H1 (cell line): ENCODE measurements at regions not wholly inside any gene's neighbourhood (a gene's known extent, or its start where the extent isn't known, plus 50 kb on each side); places are given as distances from the start of the nearest gene placed in this dataset.

Source experiments
- CTCF ChIA-PET: fragments of 300-600 bp; sonication (Branson Sonifier 250); formaldehyde crosslinking; loops from one replicate; lab custom pipeline; 2021; ENCODE audit not compliant: partially characterized antibody; lab: Charles Lee
- POLR2A ChIA-PET: fragments of 300-600 bp; sonication (Branson Sonifier 250); formaldehyde crosslinking; loops from one replicate; lab custom pipeline; 2021; ENCODE audit warnings: inconsistent platforms; ENCODE audit not compliant: partially characterized antibody; lab: Charles Lee
- DNase-seq, 2 experiments: peaks; one replicate each; pipeline versions ENCODE4 v3.0.0 to v3.0.0-alpha.2; 2010 to 2022; ENCODE audit warnings: low spot score in 2 of 2, low read depth in 1 of 2, mixed read lengths in 1 of 2
- FAIRE-seq: peaks from 2 replicates; lab custom pipeline; 2011; peaks lifted over from hg19 to GRCh38; lab: Jason Lieb, UNC
- H2AFZ ChIP-seq: 2 replicates; pipeline ENCODE4 v1.8.1; 2012; ENCODE audit warnings: low read length, inconsistent platforms
- H2AK5ac ChIP-seq: 2 replicates; pipeline ENCODE4 v1.6.1; 2013; ENCODE audit warnings: low read depth, low read length
- H2BK120ac ChIP-seq: replicated peaks from 2 replicates; pipeline ENCODE3; 2013; ENCODE audit warnings: low read depth, low read length, inconsistent platforms
- H2BK12ac ChIP-seq: 2 replicates; pipeline ENCODE4 v1.6.1; 2013; ENCODE audit warnings: low read depth, low read length
- H2BK15ac ChIP-seq: 2 replicates; pipeline ENCODE4 v1.6.1; 2013; ENCODE audit warnings: low read length
- H2BK20ac ChIP-seq: 2 replicates; pipeline ENCODE4 v1.6.1; 2013; ENCODE audit warnings: low read length
- H2BK5ac ChIP-seq: 2 replicates; pipeline ENCODE4 v1.6.1; 2013; ENCODE audit warnings: low read depth, low read length
- H3K14ac ChIP-seq: 2 replicates; pipeline ENCODE4 v1.6.1; 2013; ENCODE audit warnings: inconsistent platforms; ENCODE audit not compliant: insufficient read length
- H3K18ac ChIP-seq: 2 replicates; pipeline ENCODE4 v1.6.1; 2013; ENCODE audit warnings: low read length; ENCODE audit errors: extremely low read depth
- H3K23ac ChIP-seq: 2 replicates; pipeline ENCODE4 v1.6.1; 2013; ENCODE audit warnings: inconsistent platforms; ENCODE audit not compliant: insufficient read length
- H3K23me2 ChIP-seq: 2 replicates; pipeline ENCODE4 v1.6.1; 2013; ENCODE audit warnings: low read depth, low read length
- H3K27ac ChIP-seq: 2 replicates; pipeline ENCODE4 v1.6.1; 2011; ENCODE audit warnings: low read depth, low read length, inconsistent platforms
- H3K27me3 ChIP-seq, 4 experiments: replicated peaks in 1 of 4; 1 replicate in 1 of 4; 2 replicates in 3 of 4; pipeline versions ENCODE4 v1.6.1 to v1.8.1; 2011 to 2013; ENCODE audit warnings: low read length in 3 of 4, mild to moderate bottlenecking in 3 of 4, inconsistent platforms in 2 of 4, mixed read lengths in 2 of 4, moderate library complexity in 1 of 4; ENCODE audit not compliant: control insufficient read depth in 3 of 4, insufficient read depth in 3 of 4; ENCODE audit errors: extremely low read depth in 1 of 4
- H3K36me3 ChIP-seq, 4 experiments: 2 replicates each; pipeline versions ENCODE4 v1.6.1 to v1.8.1; 2011 to 2013; ENCODE audit warnings: mild to moderate bottlenecking in 4 of 4, low read length in 3 of 4, moderate library complexity in 2 of 4, control low read depth in 1 of 4, inconsistent platforms in 1 of 4; ENCODE audit not compliant: insufficient read depth in 4 of 4, control insufficient read depth in 2 of 4
- H3K4ac ChIP-seq: replicated peaks from 2 replicates; pipeline ENCODE3; 2013; ENCODE audit warnings: low read length, low read depth, mixed read lengths, inconsistent platforms; ENCODE audit not compliant: insufficient read length
- H3K4me1 ChIP-seq, 4 experiments: replicated peaks in 1 of 4; 1 replicate in 1 of 4; 2 replicates in 3 of 4; pipeline versions ENCODE4 v1.6.1 to v1.8.1; 2011 to 2013; ENCODE audit warnings: low read length in 3 of 4, inconsistent platforms in 2 of 4, mixed read lengths in 1 of 4; ENCODE audit not compliant: insufficient read depth in 4 of 4, control insufficient read depth in 3 of 4
- H3K4me2 ChIP-seq, 2 experiments: 2 replicates each; pipeline versions ENCODE4 v1.6.1 to v1.8.1; 2011 to 2013; ENCODE audit warnings: low read depth in 2 of 2, low read length in 2 of 2, control low read depth in 1 of 2, inconsistent platforms in 1 of 2, mild to moderate bottlenecking in 1 of 2; ENCODE audit not compliant: insufficient read depth in 1 of 2
- H3K4me3 ChIP-seq, 4 experiments: fragments of 200-600, 300-600 bp in 1 of 4; sonication (generic), shearing (Covaris generic), sonication (Bioruptor Twin) in 1 of 4; 2 replicates each; pipeline versions ENCODE4 v1.5.1 to v1.8.1; 2011 to 2016; ENCODE audit warnings: low read length in 4 of 4, low read depth in 3 of 4, control low read depth in 2 of 4, inconsistent platforms in 2 of 4, mild to moderate bottlenecking in 2 of 4, mixed read lengths in 1 of 4, moderate library complexity in 1 of 4; ENCODE audit not compliant: insufficient read depth in 2 of 4; ENCODE audit errors: extremely low read depth in 1 of 4
- H3K56ac ChIP-seq: replicated peaks from 2 replicates; pipeline ENCODE3; 2013; ENCODE audit warnings: low read depth, mild to moderate bottlenecking, mixed read lengths, low read length, inconsistent platforms; ENCODE audit not compliant: insufficient read length
- H3K79me1 ChIP-seq: 2 replicates; pipeline ENCODE4 v1.6.1; 2013; ENCODE audit warnings: low read depth, low read length, control low read depth
- H3K79me2 ChIP-seq, 2 experiments: 2 replicates each; pipeline versions ENCODE4 v1.6.1 to v1.8.1; 2012 to 2013; ENCODE audit warnings: low read length in 2 of 2, mild to moderate bottlenecking in 2 of 2, inconsistent platforms in 1 of 2; ENCODE audit not compliant: insufficient read depth in 2 of 2, control insufficient read depth in 1 of 2
- H3K9ac ChIP-seq, 4 experiments: replicated peaks in 1 of 4; 1 replicate in 1 of 4; 2 replicates in 3 of 4; pipeline versions ENCODE4 v1.6.1 to v1.8.1; 2011 to 2013; ENCODE audit warnings: low read depth in 3 of 4, low read length in 3 of 4, control low read depth in 2 of 4, mild to moderate bottlenecking in 2 of 4, moderate library complexity in 2 of 4, inconsistent platforms in 1 of 4; ENCODE audit errors: extremely low read depth in 1 of 4
- H3K9me3 ChIP-seq, 2 experiments: 2 replicates each; pipeline versions ENCODE4 v1.6.1 to v1.8.1; 2012 to 2013; ENCODE audit warnings: mild to moderate bottlenecking in 2 of 2, moderate library complexity in 2 of 2, control low read depth in 1 of 2, inconsistent platforms in 1 of 2, low read depth in 1 of 2, low read length in 1 of 2, mixed read lengths in 1 of 2; ENCODE audit not compliant: insufficient read depth in 2 of 2
- H4K20me1 ChIP-seq, 2 experiments: replicated peaks in 1 of 2; 2 replicates each; pipeline versions ENCODE3 to v1.8.1; 2011 to 2013; ENCODE audit warnings: inconsistent platforms in 2 of 2, low read length in 2 of 2, mild to moderate bottlenecking in 1 of 2; ENCODE audit not compliant: insufficient read depth in 2 of 2, control insufficient read depth in 1 of 2
- H4K5ac ChIP-seq: 2 replicates; pipeline ENCODE4 v1.6.1; 2013; ENCODE audit warnings: low read length, low read depth, mixed read lengths, inconsistent platforms; ENCODE audit not compliant: insufficient read length
- H4K8ac ChIP-seq: 2 replicates; pipeline ENCODE4 v1.8.0; 2013; ENCODE audit warnings: mild to moderate bottlenecking, moderate library complexity, low read length, inconsistent platforms; ENCODE audit not compliant: insufficient read depth; ENCODE audit errors: extremely low read depth
- H4K91ac ChIP-seq: replicated peaks from 2 replicates; pipeline ENCODE3; 2013; ENCODE audit warnings: low read length, mixed read lengths, inconsistent platforms; ENCODE audit not compliant: insufficient read length
- BRCA1 ChIP-seq: IDR thresholded peaks from 2 replicates; pipeline ENCODE4 v1.6.1; 2012; ENCODE audit warnings: low read depth, low read length, improper control_type of control experiment
- EGR1 ChIP-seq: IDR thresholded peaks from 2 replicates; pipeline ENCODE4 v1.6.1; 2011; ENCODE audit warnings: low read depth, low read length, borderline replicate concordance
- NANOG ChIP-seq: IDR thresholded peaks from 2 replicates; pipeline ENCODE4 v1.6.1; 2011; ENCODE audit warnings: low read length, low read depth, mild to moderate bottlenecking, inconsistent platforms; ENCODE audit not compliant: insufficient read depth, poor library complexity, severe bottlenecking
- YY1 ChIP-seq: IDR thresholded peaks from 2 replicates; pipeline ENCODE4 v1.6.1; 2011; ENCODE audit warnings: low read depth, mild to moderate bottlenecking, low read length
- WGBS, 2 experiments: shearing (Covaris generic) in 1 of 2; methylation state at CpG; one replicate each; pipeline versions ENCODE4 v1.1.6 to v1.1.7; 2013 to 2015; ENCODE audit warnings: low lambda C conversion rate in 2 of 2, mixed read lengths in 2 of 2, inconsistent platforms in 1 of 2, low coverage in 1 of 2, missing lambda C conversion rate in 1 of 2; ENCODE audit not compliant: insufficient replicate concordance in 2 of 2, insufficient coverage in 1 of 2, insufficient read length in 1 of 2; ENCODE audit errors: extremely low coverage in 1 of 2, missing lambda C conversion rate in 1 of 2; 5-methylcytosine and 5-hydroxymethylcytosine counted together

DNA sequence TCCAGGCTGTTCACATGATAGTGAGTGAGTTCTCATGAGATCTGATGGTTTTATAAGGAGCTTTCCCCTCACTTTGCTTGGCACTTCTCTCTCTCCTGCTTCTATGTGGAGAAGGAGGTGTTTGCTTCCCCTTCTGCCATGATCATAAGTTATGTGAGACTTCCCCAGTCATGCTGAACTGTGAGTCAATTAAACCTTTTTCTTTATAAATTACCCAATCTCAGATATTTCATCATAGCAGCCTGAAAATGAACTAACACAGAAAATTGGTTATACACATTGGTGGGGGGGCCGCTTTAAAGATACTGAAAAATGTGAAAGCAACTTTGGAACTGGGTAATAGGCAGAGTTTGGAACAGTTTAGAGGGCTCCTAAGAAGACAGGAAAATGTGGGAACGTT is 741.1 kb upstream of the LUZP2 start:
- no peak overlapping the region for H3K23ac ChIP-seq
- H4K5ac ChIP-seq = no peak overlapping the region
- WGBS, 2 experiments = 93% methylated on average over 2 of the region's 2 CpGs; no CpG with 5 or more reads in 1 of the 2 experiments
- H3K23me2 ChIP-seq = no peaks in the 10 kb centered on the region
- ChIA-PET CTCF (no interaction called here), POLR2A (no interaction called here)
- no peak overlapping the region for H3K14ac ChIP-seq
- FAIRE-seq (no peak), DNase-seq (no peak)
- H3K4me3 ChIP-seq = no peak overlapping the region
- no peak overlapping the region for H2BK20ac ChIP-seq
- no peaks in the 10 kb centered on the region for H4K20me1 ChIP-seq
- no peaks in the 10 kb centered on the region for H3K79me2 ChIP-seq
- H4K8ac ChIP-seq = no peak overlapping the region
- no peak overlapping the region for H3K4me2 ChIP-seq
- TF ChIP-seq NANOG (no peak), BRCA1 (no peak), EGR1 (no peak), YY1 (no peak)
- peaks cover 0 to 12% of the 10 kb centered on the region in 2 experiments; a peak in 2 of 4 replicates for H3K9me3 ChIP-seq
- H3K56ac ChIP-seq = no peak overlapping the region
- no peak overlapping the region for H3K4ac ChIP-seq
- H2BK120ac ChIP-seq = no peak overlapping the region
- H2AFZ ChIP-seq = no peak overlapping the region
- H2BK5ac ChIP-seq = no peak overlapping the region
- H3K18ac ChIP-seq = no peak overlapping the region
- H2BK12ac ChIP-seq = no peak overlapping the region
- H3K4me1 ChIP-seq = no peaks in the 10 kb centered on the region
- no peak overlapping the region for H4K91ac ChIP-seq
- no peaks in the 10 kb centered on the region for H3K79me1 ChIP-seq
- no peak overlapping the region for H3K9ac ChIP-seq
- no peak overlapping the region for H2AK5ac ChIP-seq
- H3K36me3 ChIP-seq = no peaks in the 10 kb centered on the region
- no peak overlapping the region for H2BK15ac ChIP-seq
- no peak overlapping the region for H3K27ac ChIP-seq
- no peaks in the 10 kb centered on the region for H3K27me3 ChIP-seq
